ENCODE measurements at regions not wholly inside any gene's neighbourhood (a gene's known extent, or its start where the extent isn't known, plus 50 kb on each side); places are given as distances from the start of the nearest gene placed in this dataset.

GRCh38 chr3:74413547-74414241, 200.8 kb downstream of the CNTN3 start:
- no peak for TF ChIP-seq CTCF (IDR thresholded peaks at IDR 0.05)
- TF ChIP-seq EZH2phosphoT487 (IDR thresholded peaks at IDR 0.05), result no peak
- no peak for TF ChIP-seq EZH2 (IDR thresholded peaks at IDR 0.05)

Measured in neural progenitor cell (in vitro differentiated cells).